GM23338 (cell line): ENCODE measurements at regions not wholly inside any gene's neighbourhood (a gene's known extent, or its start where the extent isn't known, plus 50 kb on each side); places are given as distances from the start of the nearest gene placed in this dataset.

ENCODE experiments used
- ATAC-seq: fragments of 200-7000 bp; cut with Tn5 transposase; 3 replicates; pipeline ENCODE4 v1.9.1; 2020
- DNase-seq: peaks from one replicate; pipeline ENCODE4 v3.0.0-alpha.2; 2015; ENCODE audit warnings: low spot score
- H2AFZ ChIP-seq: fragments of 200-600 bp; sonication (generic); 2 replicates; pipeline ENCODE4 v1.8.0; 2016; ENCODE audit warnings: antibody characterized with exemption, mild to moderate bottlenecking, moderate library complexity
- H3F3A ChIP-seq: fragments of 200-600 bp; sonication (generic); replicated peaks from 2 replicates; pipeline ENCODE4 v1.8.0; 2017; ENCODE audit warnings: antibody characterized with exemption, mixed run types, low read depth
- H3K27ac ChIP-seq: fragments of 200-600 bp; sonication (generic); 2 replicates; pipeline ENCODE4 v1.6.1; 2016; ENCODE audit warnings: low read depth
- H3K27me3 ChIP-seq: fragments of 200-600 bp; sonication (generic); 2 replicates; pipeline ENCODE4 v1.8.0; 2016; ENCODE audit warnings: mild to moderate bottlenecking, mixed run types, moderate library complexity; ENCODE audit not compliant: insufficient read depth
- H3K36me3 ChIP-seq: fragments of 200-600 bp; sonication (generic); 2 replicates; pipeline ENCODE4 v1.8.0; 2016; ENCODE audit warnings: mild to moderate bottlenecking; ENCODE audit not compliant: insufficient read depth
- H3K4me1 ChIP-seq: fragments of 200-600 bp; sonication (generic); 2 replicates; pipeline ENCODE4 v1.8.0; 2016; ENCODE audit warnings: mild to moderate bottlenecking, moderate library complexity; ENCODE audit not compliant: insufficient read depth
- H3K4me2 ChIP-seq: fragments of 200-600 bp; sonication (generic); 2 replicates; pipeline ENCODE4 v1.7.1; 2017; ENCODE audit warnings: mixed run types
- H3K4me3 ChIP-seq: fragments of 200-600 bp; sonication (generic); 2 replicates; pipeline ENCODE4 v1.6.1; 2016; ENCODE audit warnings: mixed run types
- H3K79me2 ChIP-seq: fragments of 200-600 bp; sonication (generic); replicated peaks from 2 replicates; pipeline ENCODE4 v1.8.0; 2017; ENCODE audit warnings: mild to moderate bottlenecking; ENCODE audit not compliant: insufficient read depth
- H3K9me2 ChIP-seq: fragments of 200-600 bp; sonication (generic); 2 replicates; pipeline ENCODE4 v1.8.0; 2017; ENCODE audit not compliant: insufficient read depth
- H4K20me1 ChIP-seq: fragments of 200-600 bp; sonication (generic); replicated peaks from 2 replicates; pipeline ENCODE4 v1.8.0; 2017; ENCODE audit warnings: mild to moderate bottlenecking; ENCODE audit not compliant: insufficient read depth
- H3K27ac Mint-ChIP-seq: 2 replicates; pipeline ENCODE4 v1.8.0; 2020; ENCODE audit warnings: inconsistent platforms, mild to moderate bottlenecking, moderate library complexity, mixed read lengths
- H3K27me3 Mint-ChIP-seq: 3 replicates; pipeline ENCODE4 v1.8.0; 2022; ENCODE audit warnings: low read depth, mild to moderate bottlenecking, moderate library complexity, mixed read lengths, inconsistent platforms; ENCODE audit not compliant: insufficient read depth, poor library complexity
- H3K36me3 Mint-ChIP-seq: 3 replicates; pipeline ENCODE4 v1.8.0; 2021; ENCODE audit warnings: low read depth, mild to moderate bottlenecking, inconsistent platforms, moderate library complexity, mixed read lengths
- H3K4me1 Mint-ChIP-seq: 3 replicates; pipeline ENCODE4 v1.8.0; 2020; ENCODE audit warnings: mild to moderate bottlenecking, inconsistent platforms, mixed read lengths
- H3K4me3 Mint-ChIP-seq: 3 replicates; pipeline ENCODE4 v1.8.0; 2021; ENCODE audit warnings: moderate library complexity, mild to moderate bottlenecking, inconsistent platforms, mixed read lengths
- H3K9me3 Mint-ChIP-seq: 3 replicates; pipeline ENCODE4 v1.8.0; 2020; ENCODE audit warnings: moderate library complexity, mild to moderate bottlenecking, inconsistent platforms, mixed read lengths
- CREB1 ChIP-seq: fragments of 250-450 bp; sonication (Bioruptor Pico); IDR thresholded peaks from 2 replicates; pipeline ENCODE4 v1.5.0; 2020; ENCODE audit warnings: low read depth, mild to moderate bottlenecking, moderate library complexity
- CTCF ChIP-seq, 2 experiments: fragments of 200-600 bp in 1 of 2; sonication (generic) in 1 of 2; conservative IDR thresholded peaks; 2 replicates each; pipeline versions ENCODE4 v1.5.1 to v1.6.1; 2016 to 2017; ENCODE audit warnings: antibody characterized with exemption in 2 of 2, low read depth in 2 of 2, mild to moderate bottlenecking in 2 of 2, moderate library complexity in 1 of 2
- ETS1 ChIP-seq: IDR thresholded peaks from 2 replicates; pipeline ENCODE4 v1.6.1; 2016; ENCODE audit warnings: antibody characterized with exemption
- EZH2 ChIP-seq: fragments of 200-600 bp; sonication (generic); IDR thresholded peaks from one replicate; pipeline ENCODE4 v1.8.0; 2017; ENCODE audit warnings: antibody characterized with exemption, mild to moderate bottlenecking, low read depth; ENCODE audit not compliant: unreplicated experiment
- EZH2phosphoT487 ChIP-seq: fragments of 200-600 bp; sonication (generic); IDR thresholded peaks from one replicate; pipeline ENCODE4 v1.8.1; 2018; ENCODE audit warnings: antibody characterized with exemption; ENCODE audit not compliant: unreplicated experiment
- JUNB ChIP-seq: IDR thresholded peaks from one replicate; pipeline ENCODE4 v1.6.1; 2016; ENCODE audit warnings: antibody characterized with exemption; ENCODE audit not compliant: unreplicated experiment
- NANOG ChIP-seq: IDR thresholded peaks from 2 replicates; pipeline ENCODE4 v1.6.1; 2016; ENCODE audit warnings: antibody characterized with exemption, borderline replicate concordance
- POLR2AphosphoS5 ChIP-seq: IDR thresholded peaks from 2 replicates; pipeline ENCODE4 v1.6.1; 2016; ENCODE audit warnings: antibody characterized with exemption, low read depth
- STAT1 ChIP-seq: IDR thresholded peaks from one replicate; pipeline ENCODE4 v1.6.1; 2016; ENCODE audit warnings: antibody characterized with exemption; ENCODE audit not compliant: unreplicated experiment
- ZNF114 ChIP-seq: fragments of 250-450 bp; sonication (Bioruptor Pico); IDR thresholded peaks from 2 replicates; pipeline ENCODE4 v1.5.0; 2020; ENCODE audit warnings: mild to moderate bottlenecking, moderate library complexity
- ZNF331 ChIP-seq: fragments of 250-450 bp; sonication (Bioruptor Pico); IDR thresholded peaks from 2 replicates; pipeline ENCODE4 v1.5.0; 2020; ENCODE audit warnings: low read depth, mild to moderate bottlenecking, moderate library complexity
- ZNF462 ChIP-seq: fragments of 250-450 bp; sonication (Bioruptor Pico); IDR thresholded peaks from 2 replicates; pipeline ENCODE4 v1.5.0; 2020; ENCODE audit warnings: mild to moderate bottlenecking, moderate library complexity
- TF ChIP-seq, protein P1 (sequence below): IDR thresholded peaks from one replicate; pipeline ENCODE4 v1.6.1; 2018; ENCODE audit warnings: antibody characterized with exemption; ENCODE audit not compliant: unreplicated experiment

GRCh38 chr4:187555174-187555573 lies 440.4 kb upstream of the ZFP42 start:
- H3K9me3 Mint-ChIP-seq, result no peaks in the 10 kb centered on the region; the same call in 2 of the 3 replicates
- H3K27me3 Mint-ChIP-seq, result no peaks in the 10 kb centered on the region
- H3K4me2 ChIP-seq, result no peak overlapping the region
- 0 out of 3 replicates have a peak, but pooled peaks cover 5% of the 10 kb centered on the region for H3K36me3 Mint-ChIP-seq
- no peak overlapping the region for H2AFZ ChIP-seq
- H4K20me1 ChIP-seq, result no peaks in the 10 kb centered on the region
- peaks cover 22% of the 10 kb centered on the region for H3K4me1 ChIP-seq
- H3K27ac Mint-ChIP-seq, result no peak overlapping the region
- ATAC-seq (no peak), DNase-seq (no peak)
- no peaks in the 10 kb centered on the region for H3K27me3 ChIP-seq
- H3K36me3 ChIP-seq, result no peaks in the 10 kb centered on the region
- no peak overlapping the region for H3K4me3 ChIP-seq
- H3K79me2 ChIP-seq, result no peaks in the 10 kb centered on the region
- peaks cover 27% of the 10 kb centered on the region for H3K4me1 Mint-ChIP-seq
- no peaks in the 10 kb centered on the region; the same call in 1 of the 2 replicates for H3K9me2 ChIP-seq
- H3F3A ChIP-seq, result no peaks in the 10 kb centered on the region
- no peak overlapping the region for H3K4me3 Mint-ChIP-seq
- H3K27ac ChIP-seq, result no peak overlapping the region
- no peak for TF ChIP-seq JUNB
- no peak for TF ChIP-seq EZH2
- TF ChIP-seq CREB1 (CRISPR knock-in tag), result no peak
- no peak for TF ChIP-seq ZNF462
- TF ChIP-seq NANOG, result no peak
- TF ChIP-seq STAT1, result no peak
- TF ChIP-seq, protein P1, sequence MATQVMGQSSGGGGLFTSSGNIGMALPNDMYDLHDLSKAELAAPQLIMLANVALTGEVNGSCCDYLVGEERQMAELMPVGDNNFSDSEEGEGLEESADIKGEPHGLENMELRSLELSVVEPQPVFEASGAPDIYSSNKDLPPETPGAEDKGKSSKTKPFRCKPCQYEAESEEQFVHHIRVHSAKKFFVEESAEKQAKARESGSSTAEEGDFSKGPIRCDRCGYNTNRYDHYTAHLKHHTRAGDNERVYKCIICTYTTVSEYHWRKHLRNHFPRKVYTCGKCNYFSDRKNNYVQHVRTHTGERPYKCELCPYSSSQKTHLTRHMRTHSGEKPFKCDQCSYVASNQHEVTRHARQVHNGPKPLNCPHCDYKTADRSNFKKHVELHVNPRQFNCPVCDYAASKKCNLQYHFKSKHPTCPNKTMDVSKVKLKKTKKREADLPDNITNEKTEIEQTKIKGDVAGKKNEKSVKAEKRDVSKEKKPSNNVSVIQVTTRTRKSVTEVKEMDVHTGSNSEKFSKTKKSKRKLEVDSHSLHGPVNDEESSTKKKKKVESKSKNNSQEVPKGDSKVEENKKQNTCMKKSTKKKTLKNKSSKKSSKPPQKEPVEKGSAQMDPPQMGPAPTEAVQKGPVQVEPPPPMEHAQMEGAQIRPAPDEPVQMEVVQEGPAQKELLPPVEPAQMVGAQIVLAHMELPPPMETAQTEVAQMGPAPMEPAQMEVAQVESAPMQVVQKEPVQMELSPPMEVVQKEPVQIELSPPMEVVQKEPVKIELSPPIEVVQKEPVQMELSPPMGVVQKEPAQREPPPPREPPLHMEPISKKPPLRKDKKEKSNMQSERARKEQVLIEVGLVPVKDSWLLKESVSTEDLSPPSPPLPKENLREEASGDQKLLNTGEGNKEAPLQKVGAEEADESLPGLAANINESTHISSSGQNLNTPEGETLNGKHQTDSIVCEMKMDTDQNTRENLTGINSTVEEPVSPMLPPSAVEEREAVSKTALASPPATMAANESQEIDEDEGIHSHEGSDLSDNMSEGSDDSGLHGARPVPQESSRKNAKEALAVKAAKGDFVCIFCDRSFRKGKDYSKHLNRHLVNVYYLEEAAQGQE, result no peak
- TF ChIP-seq CTCF (conservative IDR thresholded peaks at IDR 0.05; ENCODE audit: low read depth in 2 of 2), result no peak
- TF ChIP-seq POLR2AphosphoS5, result no peak
- no peak for TF ChIP-seq EZH2phosphoT487
- no peak for TF ChIP-seq ETS1
- no peak for TF ChIP-seq ZNF331 (CRISPR knock-in tag)
- no peak for TF ChIP-seq ZNF114 (CRISPR knock-in tag)
